ENCODE measurements at regions not wholly inside any gene's neighbourhood (a gene's known extent, or its start where the extent isn't known, plus 50 kb on each side); places are given as distances from the start of the nearest gene placed in this dataset.
"Not testable (repeated sequence)": the region's sequence is repeated elsewhere in the genome, so short reads cannot be mapped to it uniquely, and the experiment has no call there.

DNA sequence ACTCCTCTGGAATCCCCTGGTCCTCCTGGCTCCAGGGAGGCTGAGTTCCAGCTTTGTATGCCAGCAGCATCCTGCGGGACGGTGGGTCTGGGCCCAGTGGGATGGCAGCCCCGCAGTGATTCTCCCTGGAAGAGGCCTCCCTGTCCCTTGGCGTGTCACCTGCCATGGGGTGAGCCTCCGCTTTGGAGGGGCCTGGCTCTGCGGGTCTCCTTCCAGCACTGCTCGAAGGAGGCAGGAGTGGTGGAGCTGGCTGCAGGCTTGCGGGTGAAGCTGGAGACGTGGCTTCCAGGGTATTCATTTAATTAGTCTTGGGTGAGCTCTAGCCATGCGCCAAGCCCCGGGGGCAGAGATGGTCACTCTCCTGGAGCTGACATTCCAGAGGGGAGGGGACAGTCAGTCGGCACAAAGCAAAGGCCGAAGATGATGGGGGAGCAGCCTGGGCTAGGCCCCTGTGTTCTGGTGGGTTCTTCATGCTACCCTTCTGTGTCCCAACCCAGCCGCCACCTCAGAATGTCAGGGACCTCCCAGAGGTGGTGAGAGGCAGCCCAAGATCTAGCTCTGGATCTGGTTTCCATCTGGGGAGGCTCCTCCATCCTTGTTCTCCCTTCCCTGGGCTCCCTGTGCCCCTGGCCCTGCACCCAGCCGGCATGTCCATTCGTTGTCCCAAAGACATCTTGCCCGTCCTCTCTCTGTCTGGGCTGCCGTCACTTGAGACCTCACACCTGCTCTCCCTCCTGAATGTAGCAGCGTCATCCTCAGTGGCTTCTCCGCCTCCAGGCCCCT is 1332.5 kb downstream of the BRD1 start:
- DNase-seq (ENCODE audit: low spot score), result no peak

DNA sequence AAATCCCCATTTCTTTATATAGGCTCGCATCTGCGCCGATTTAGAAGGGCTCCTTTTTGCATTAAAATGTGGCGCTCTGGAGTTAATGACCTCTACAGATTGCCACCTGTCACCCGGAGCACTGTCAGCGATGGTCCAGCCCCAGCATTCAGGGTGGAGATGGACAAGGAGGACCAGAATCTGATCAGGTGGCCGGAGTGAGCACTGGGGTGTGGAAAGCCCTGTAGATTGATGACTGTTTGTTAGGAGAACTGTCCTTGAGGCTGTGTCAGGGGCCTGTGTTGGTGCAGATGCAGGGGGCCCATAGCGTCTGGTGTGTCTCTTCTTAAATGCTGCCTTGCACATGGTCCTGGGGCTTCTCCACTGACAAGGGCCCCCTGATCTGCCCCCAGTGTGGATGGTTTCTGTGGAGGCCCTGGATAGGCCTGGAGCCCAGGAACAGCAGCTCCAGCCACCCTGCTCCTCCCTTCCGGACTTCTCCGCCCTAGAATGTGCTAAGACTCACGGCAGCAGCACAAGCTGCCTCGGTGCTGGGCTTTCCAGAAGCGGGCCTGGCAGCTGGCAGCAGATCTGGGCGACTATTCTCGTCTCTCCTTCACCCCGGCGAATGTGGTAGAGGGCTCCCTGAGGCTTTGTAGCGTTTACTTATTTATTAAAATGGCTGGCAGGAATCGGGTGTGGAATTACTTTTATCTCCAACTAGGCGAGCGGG is 1333.3 kb downstream of the BRD1 start:
- peak; percentile 43 for DNase-seq (ENCODE audit: low spot score)

DNA sequence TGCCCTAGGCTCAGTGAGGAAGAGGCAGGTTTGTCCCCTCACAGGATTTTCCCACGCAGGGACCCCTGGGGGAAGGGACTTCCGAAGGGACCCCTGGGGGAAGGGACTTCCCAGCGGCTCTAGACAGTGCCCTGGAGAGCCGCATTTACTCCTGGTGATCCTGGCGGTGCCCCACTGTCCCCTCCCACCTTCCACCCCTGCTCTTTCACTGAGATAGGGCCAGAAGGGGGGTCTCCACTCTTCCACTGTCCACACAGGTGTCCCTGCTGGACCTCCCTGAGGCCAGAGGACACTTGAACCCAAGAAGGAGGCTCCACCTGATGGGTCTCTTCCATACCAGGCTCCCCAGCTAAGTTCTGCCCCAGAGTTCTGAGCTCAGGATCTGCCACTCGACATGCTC is 1333.9 kb downstream of the BRD1 start:
- DNase-seq (ENCODE audit: low spot score), result no peak

DNA sequence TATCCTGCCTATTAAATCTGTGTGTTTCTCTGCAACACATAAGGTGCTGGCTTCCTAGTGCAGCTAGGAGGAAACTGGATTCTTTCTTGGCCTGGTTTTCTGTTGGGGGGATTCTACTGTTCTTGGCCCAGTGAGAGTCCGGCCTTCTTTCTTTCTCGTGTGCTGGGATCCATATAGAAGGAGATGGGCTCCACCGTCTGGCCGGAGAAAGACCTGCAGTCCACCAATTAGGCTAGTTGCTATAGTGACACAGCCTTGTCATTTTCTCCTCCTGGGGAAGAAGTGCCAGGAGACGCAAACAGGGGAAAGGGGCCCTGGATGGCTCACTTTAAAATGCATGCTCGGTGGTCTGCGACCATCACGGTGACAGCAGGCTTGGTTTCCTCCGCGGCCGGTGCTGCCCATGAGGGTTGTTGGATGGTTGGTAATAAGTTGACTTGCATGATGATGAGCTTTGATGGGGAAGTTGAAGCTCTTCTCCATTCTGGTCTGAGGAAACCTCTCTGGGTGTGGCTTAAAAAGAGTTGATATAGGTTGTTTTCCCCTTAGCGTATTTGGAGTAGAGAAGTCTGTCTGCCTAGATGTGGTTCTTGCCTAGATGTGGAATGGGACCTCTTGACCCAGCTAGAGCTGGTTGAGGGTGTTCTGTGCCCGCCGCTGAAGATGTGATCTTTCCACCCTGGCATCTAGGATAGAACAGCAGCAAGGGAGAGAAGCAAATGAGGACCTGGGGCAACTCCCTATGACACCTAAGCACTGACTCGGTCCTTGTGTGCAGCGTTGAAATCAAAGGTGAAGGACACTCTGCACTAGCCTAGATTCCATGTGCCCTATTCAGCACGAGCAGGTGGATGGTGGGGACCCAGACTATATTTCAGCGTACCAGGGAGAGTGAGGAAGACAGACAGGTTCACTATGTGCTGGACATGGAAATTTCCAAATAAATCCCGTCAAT is 1335.0 kb downstream of the BRD1 start:
- peak; percentile 86 for DNase-seq (ENCODE audit: low spot score)

DNA sequence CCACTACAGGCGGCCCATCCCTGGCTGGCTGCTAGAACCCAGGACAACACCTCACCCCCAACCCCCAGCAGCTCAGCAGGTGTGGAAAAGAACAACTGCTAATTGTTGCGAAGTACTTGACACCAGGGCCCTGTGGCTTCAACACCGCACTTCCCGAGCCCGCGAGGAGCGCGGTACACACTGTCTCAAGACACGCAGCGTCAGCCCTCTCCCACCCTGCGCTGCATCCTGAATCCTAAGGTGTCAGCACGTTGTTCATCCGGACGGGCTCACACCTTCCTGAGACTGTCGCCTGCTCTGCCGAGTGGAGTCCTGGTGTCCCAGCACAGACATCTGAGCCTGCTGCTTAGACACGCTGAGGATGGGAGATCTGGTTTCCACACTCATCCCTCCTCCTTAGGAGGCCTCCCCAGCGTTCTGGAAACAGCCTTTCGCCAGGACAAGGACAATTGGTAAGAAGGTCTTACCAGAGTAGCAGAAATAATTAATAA is 1336.2 kb downstream of the BRD1 start:
- no peak for DNase-seq (ENCODE audit: low spot score)

DNA sequence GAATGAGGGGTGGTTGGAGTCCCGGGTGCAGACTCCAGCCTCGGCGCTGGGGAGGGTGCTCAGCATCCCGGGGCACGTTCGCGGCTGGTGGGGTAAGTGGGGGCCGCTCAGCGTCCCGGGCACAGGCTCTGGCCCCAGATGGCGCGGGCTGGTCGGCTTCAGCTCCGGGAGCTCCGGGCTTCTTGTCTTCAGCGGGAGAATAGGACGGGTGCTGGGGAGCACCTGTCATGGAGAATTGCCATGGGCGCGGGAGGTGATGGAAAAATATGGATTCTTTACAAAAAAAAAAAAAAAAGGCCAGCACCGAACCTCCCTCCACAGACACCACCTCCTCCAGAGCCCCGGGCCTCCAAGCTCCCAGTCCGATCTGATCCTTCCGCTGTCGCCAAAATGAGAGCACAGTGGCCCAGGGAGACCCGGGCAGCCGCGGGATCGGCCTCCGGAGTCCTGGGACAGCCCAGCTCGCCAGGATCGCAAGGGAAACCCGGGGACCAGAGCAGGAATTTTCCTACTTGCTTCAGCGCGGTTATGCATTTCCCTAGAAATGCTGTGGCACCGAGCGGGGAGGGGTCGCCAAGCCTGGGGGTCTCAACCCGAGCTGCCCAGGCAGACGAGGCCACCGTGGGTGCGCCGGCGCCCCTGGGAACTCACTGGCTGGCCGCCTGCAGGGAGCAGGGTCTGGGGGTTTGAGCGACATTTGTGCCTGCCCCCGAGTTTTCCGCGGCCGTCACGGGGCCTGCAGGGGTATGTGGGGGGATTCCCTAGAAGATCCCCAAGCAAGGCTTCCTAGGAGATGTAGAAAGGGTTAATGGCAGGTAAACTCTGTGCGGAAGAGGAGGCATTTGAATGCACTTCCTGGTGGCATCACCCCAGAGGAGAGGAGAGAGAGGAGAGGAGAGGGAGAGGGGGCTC is 1336.9 kb downstream of the BRD1 start:
- DNase-seq (ENCODE audit: low spot score), result no peak

DNA sequence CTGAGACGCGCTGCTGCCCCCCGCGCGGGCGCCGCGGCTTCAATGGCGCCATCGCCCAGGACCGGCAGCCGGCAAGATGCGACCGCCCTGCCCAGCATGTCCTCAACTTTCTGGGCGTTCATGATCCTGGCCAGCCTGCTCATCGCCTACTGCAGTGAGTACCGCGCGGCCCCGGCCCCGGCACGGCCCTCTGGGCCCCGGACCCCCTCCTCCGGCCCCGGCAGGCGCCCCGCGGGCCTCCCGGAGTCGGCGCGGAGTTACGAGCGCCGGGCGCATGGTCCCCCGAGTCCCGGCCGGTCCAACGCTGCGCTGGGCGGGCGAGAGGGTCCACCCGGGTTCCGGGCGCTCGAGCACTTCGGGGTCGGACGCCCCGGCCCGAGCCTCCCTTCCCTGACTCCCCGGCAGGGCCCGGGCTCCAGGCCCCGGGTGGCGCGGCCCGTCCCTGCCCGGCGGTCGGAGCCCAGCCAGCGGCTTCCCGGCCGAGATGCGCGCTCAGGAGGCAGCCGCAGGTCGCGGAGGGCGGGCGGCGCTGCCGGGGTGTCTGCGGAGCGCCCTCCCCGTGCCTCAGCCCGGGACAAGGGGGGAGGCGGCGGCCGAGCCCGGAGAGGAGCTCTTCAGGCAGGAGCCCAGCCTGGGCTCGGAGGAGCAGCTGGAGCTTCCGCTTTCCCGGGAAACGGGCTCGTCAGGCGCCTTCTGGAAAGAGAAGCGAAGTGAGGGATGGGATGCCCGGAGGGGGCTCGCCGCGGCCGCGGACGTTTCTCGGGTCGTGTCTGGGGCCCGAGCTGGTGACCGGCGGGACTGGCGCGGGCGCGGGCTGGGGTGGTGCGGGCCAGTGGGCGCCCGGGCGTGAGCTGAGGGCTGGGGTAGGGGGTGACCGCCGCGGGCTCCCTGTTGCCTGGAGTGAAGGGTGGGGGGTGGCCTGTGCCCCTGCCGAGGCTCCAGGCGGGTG is 1337.8 kb downstream of the BRD1 start:
- DNase-seq (ENCODE audit: low spot score), result peak; percentile 35

DNA sequence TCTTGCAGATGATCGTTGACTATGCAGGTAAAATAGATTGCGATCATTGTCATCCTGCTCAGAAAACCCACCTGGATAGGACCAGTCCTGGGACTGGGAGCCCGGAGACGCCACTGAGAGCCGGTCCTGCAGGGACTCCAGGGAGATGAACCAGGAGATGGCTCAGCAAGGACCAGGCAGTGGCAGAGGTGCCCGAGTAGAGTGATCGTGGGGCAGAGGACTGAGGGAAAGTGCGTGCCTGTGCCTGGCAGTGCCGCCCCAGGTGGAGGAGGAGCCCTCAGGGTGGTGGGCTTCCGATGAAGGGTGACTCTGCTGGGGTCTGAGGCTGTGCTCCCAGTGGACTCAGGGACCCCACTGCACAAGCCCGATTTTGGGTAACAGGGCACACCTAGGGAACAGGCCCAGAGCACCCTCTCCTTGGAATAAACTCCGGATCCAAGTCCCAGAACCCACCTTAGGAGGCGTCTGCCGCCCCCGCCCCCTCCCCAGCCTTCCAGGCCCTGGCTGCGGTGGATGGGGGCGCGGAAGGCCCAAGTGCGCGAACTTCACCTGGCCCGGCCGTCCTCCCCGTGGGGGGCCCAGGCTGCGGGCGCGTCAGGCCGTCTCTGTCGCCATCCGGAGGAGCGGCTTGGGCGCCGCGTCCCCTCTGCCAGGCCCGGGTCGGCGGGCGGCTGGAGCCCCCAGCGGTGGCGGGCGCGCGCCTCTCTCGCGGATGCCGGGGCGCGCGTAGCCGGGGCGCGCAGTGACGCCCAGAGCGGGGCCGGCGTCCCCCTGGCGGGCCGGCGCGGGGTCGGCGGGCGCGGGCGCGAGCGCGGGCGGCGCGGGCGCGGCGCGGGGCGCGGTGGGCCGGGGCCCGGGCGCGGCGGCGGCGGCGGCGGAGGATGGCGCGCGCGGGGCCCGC is 1338.8 kb downstream of the BRD1 start:
- DNase-seq (ENCODE audit: low spot score), result no peak

DNA sequence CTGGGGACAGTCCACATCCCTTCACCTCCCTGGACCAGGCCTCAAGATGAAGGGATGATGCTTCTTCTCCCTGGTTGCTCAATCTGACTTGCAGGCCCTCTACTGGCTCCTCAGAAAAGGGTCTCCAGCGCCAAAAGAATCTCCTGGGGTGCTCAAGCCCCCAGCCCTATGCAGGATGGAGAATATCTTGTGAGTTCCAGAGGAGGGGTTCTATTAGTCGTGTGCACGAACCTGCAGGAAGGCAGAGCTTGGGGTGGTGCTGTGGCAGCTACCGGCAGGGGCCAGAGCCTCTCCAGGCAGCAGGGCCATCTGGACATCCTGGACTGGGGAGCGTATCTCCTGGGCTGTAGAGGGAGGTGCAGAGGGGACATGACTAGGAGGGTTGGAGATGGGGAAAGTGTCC is 1339.5 kb downstream of the BRD1 start:
- no peak for DNase-seq (ENCODE audit: low spot score)

DNA sequence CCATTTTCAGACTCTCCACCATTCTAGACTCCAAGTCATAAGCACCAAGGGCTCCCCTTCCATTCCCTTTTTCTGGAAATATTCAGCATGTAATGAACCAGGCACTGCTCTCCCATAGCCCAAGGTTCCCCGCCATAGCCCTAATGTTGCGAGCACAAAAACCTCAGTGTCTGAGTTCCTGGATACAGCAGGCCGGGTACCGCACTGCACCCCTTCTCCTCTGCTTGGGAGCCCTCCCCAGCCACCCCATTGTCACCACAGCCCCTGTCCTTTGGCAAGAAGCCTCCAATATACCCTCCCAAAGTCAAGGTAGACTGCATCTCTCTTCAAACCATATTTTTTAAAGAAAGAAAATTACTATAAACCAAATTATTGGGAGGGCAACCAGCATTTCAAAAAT is 1341.1 kb downstream of the BRD1 start:
- DNase-seq (ENCODE audit: low spot score), result no peak

DNA sequence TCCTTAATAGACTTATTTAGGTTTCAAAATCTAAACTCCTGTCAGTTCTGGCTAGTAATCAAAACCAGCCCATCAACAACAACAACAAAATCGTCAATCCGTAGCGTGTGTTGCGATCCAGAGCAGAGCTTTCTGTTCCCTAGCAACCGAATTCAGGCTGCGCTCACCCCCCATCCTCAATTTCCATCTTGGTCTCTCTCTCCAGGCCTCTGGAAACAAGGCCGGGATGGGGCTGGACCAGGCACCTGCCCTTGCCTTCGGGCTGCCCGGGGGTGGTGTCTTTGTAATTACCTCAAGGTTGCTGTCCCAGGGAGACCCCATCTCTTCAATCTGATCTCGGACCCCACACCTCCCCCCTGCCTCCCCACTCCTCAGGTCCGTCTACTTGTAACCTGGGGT is 1341.5 kb downstream of the BRD1 start:
- no peak for DNase-seq (ENCODE audit: low spot score)

DNA sequence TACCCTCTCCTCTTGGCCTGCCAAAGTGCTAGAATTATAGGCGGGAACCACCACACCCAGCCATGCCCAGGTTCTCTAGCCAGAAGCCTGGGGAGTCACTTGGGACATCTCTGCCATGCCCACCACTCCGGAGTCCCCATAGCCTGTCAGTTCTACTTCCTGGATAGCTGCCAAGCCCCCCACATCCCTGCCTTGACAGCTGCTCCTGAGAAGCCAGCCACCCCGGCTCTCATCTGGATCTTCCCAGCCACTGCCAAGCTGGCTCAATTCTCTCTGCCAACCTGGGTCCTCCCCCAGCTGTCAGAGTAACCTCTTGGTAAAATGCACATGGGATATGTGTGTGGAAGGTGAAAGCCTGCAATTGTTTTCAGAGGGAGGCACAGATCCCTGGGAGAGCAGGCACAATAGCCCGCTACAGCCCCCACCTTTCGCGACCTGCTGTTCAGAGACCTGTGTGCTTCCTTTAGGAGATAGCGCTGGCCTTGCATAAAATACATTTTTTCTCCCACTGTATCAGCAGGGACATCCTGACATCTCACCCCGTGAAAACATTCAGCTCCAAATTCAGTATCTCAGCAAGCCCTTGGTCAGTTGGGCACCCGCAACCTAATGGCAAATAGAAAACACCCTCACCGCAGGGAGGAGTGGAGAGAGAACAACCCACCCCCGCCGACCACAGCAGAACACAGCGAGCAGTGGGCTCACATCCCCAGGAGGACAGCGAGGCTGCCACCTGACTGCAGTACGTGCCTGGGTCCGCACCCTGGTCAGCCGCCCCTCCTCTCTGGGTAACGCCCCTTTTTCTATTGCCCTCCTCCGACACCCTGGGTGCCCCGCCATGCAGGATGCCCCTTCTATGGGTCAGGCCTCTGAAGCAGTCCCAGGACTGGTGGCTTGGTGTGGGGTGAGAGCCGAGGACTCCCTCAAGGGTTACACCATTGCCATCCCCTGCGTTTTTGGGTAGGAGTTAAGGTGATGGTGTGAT is 1342.2 kb downstream of the BRD1 start:
- DNase-seq (ENCODE audit: low spot score), result no peak

DNA sequence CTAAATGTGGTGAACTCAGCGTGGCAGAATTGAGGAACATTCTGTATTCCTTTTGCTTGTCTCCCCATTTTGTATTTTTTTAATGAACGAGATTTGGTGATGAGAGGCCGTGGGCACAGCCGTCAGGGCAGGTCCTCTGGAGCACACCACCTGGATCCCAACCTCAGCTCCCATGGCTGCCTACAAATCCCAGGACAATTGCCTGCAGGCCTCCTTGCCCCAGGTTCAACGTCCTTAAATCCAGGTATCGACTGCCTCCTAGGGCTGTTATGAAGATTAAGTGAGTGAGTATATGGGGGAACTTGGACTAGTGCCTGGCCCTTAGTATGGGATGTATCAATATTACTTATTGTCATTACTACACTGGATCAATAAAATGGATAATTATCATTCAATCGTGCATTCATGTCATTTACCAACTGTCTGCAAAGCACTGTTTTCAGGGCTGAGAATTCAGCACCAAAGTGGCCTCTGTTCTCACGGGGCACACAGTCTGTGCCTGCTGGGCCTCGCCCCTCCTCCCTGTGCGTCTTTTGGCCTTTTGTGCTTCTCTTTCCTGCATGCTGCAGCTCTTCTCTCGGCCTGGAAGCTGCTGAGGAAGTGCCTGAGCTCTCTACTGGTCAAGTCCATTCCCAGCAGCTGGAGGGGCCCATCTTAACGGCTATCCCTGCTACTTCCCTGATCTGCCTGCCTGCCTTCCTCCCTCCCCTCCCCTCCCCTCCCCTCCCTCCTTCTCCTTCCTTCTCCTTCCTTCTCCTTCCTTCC is 1343.7 kb downstream of the BRD1 start:
- no peak for DNase-seq (ENCODE audit: low spot score)

DNA sequence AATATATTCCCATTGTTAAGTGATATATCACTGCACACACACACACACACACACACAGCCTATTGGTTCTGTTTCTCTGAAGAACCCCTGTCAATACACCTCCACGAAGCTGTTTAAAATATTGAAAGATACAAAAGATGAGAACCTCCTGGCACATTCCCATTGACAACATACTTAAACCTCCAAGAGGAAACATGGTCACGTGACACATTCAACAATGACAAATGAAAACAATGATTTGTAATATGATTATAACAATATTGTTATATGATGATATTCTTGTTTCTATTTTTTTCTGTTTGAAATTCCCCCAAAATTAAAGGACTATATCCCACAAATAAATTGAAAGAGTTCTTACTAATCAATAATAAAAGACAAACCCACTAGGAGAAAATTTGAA is 1344.9 kb downstream of the BRD1 start:
- DNase-seq (ENCODE audit: low spot score), result no peak

DNA sequence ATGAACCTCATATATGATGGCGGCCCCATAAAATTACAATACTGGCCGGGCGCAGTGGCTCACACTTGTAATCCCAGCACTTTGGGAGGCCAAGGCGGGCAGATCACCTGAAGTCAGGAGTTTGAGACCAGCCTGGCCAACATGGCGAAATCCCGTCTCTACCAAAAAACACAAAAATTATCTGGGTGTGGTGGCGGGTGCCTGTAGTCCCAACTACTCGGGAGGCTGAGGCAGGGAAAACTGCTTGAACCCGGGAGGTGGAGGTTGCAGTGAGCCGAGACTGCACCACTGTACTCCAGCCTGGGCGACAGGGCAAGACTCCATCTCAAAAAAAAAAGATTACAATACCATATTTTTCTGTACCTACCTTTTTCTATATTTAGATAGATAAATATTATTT is 1345.5 kb downstream of the BRD1 start:
- DNase-seq (ENCODE audit: low spot score), result not testable (repeated sequence)

DNA sequence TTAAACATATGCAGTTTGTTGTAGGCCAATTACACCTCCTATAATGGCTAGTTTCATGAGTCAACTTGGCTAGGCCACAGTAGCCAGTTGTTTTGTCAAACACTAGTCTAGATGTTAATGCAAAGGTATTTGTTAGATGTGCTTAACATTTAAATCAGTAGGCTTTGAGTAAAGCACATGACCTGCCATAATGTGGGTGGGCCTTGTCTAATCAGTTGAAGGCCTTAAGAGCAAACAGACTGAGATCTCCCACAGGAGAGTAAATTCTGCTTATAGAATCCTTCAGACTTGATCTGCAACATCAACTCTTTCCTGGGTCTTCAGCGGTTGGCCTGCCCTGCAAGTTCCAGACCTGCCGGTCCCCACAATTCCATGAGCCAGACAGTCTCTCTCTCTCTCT is 1345.9 kb downstream of the BRD1 start:
- no peak for DNase-seq (ENCODE audit: low spot score)

Measured in umbilical cord (tissue), 1 donor.